ENCODE measurements at regions not wholly inside any gene's neighbourhood (a gene's known extent, or its start where the extent isn't known, plus 50 kb on each side); places are given as distances from the start of the nearest gene placed in this dataset.

DNA sequence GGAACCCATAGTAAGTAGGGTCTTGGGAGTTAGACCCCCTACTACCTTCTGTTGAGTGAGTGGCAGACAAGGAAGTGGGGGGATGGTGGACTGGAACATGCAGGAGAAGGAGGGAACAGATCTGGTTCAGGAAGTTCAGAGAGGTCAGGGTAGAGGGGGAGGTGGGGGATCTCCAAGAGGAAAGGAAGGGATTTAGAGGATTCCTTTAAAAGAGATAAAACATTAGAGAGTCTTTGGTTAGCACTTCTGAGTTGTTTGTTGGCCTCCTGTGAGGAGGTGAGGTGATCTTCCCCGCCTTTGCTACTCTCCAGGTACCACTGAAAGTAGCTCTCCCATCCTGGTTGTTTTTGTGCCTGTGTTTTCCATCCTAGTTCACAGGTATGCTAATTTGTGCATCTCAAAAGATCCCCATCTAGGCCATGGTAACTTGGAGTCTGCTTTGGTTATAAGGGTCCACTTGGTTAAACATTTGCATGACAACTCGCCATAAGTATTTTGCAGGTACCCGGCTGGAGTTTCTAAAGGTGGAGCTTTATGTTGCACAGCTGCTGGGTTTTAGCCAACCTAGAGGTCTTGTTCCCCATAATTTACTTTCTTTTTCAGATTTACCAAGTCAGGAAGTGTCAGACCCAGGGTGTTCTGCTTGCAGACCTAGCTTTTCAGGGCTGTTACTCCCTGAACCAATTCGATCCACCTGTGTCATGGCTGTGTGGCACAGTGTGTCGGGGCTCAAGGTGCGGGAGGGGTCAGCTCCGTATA, 79.3 kb upstream of the SORL1 start:
- TF ChIP-seq EZH2 (IDR thresholded peaks at IDR 0.05; ENCODE audit: insufficient read depth, poor library complexity, severe bottlenecking) (no peak), EZH2phosphoT487 (IDR thresholded peaks at IDR 0.05; ENCODE audit: insufficient read depth, low read depth) (no peak)
